Dendritic cell treated with granulocyte-macrophage colony-stimulating factor and Interleukin-4, amounts not matched to agents 40 ng/mL and 50 ng/mL, for 4 days (primary cell): ENCODE measurements at regions not wholly inside any gene's neighbourhood (a gene's known extent, or its start where the extent isn't known, plus 50 kb on each side); places are given as distances from the start of the nearest gene placed in this dataset.

ENCODE experiments used
- H3K27ac Mint-ChIP-seq: one replicate; pipeline ENCODE4 v1.8.0; 2022; ENCODE audit warnings: mild to moderate bottlenecking, mixed read lengths
- H3K27me3 Mint-ChIP-seq: one replicate; pipeline ENCODE4 v1.8.0; 2022; ENCODE audit warnings: mild to moderate bottlenecking, mixed read lengths
- H3K36me3 Mint-ChIP-seq: one replicate; pipeline ENCODE4 v1.8.0; 2022; ENCODE audit warnings: low read depth, mixed read lengths
- H3K4me1 Mint-ChIP-seq: one replicate; pipeline ENCODE4 v1.8.0; 2022; ENCODE audit warnings: low read depth, mixed read lengths
- H3K4me3 Mint-ChIP-seq: one replicate; pipeline ENCODE4 v1.8.0; 2022; ENCODE audit warnings: mild to moderate bottlenecking, moderate library complexity, mixed read lengths
- H3K9me3 Mint-ChIP-seq: one replicate; pipeline ENCODE4 v1.8.0; 2022; ENCODE audit warnings: mixed read lengths
- intact Hi-C: fragments of 100-400 bp; cut with micrococcal nuclease; formaldehyde crosslinking; loops from one replicate; pipeline ENCODE4 v1.15.0; 2022

GRCh38 chr1:5009376-5010065, 355.1 kb downstream of the AJAP1 start:
- Mint-ChIP-seq H3K27ac (no peak overlapping the region), H3K27me3 (no peaks in the 10 kb centered on the region), H3K9me3 (no peaks in the 10 kb centered on the region), H3K4me1 (no peaks in the 10 kb centered on the region), H3K4me3 (no peak overlapping the region), H3K36me3 (no peaks in the 10 kb centered on the region)
- intact Hi-C loops = no loop called here

- intact Hi-C loops = no loop called here
- no peaks in the 10 kb centered on the region for H3K36me3 Mint-ChIP-seq
- H3K4me3 Mint-ChIP-seq = no peak overlapping the region
- H3K9me3 Mint-ChIP-seq = peaks cover 10% of the 10 kb centered on the region
- H3K4me1 Mint-ChIP-seq = no peaks in the 10 kb centered on the region
- no peaks in the 10 kb centered on the region for H3K27me3 Mint-ChIP-seq
- H3K27ac Mint-ChIP-seq = no peak overlapping the region
Observed at GRCh38 chr1:5005171-5005570, 350.8 kb downstream of the AJAP1 start.

DNA sequence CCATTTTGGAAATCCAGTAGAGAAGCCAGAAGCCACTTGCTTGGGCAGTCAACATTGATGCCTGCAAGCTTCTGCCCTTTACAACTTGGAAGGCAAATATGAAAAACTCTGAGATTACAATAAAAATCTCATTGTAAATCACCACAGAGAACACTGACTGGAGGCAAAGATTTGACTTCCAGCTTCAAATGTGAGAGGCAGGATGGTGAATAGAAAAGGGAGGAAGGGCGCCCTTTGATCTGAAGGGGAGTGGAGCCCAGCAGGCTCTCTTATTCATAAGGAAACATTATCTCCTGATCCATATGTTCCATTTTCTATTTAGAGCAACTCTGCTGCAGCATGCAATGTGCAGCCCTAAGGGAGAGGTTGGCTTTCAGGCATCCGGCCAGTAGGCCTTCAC, 348.3 kb downstream of the AJAP1 start:
- H3K27ac Mint-ChIP-seq = no peak overlapping the region
- H3K9me3 Mint-ChIP-seq = peaks cover 10% of the 10 kb centered on the region
- intact Hi-C loops = no loop called here

GRCh38 chr1:5001466-5001865, 347.1 kb downstream of the AJAP1 start:
- H3K4me3 Mint-ChIP-seq = no peak overlapping the region
- no peaks in the 10 kb centered on the region for H3K27me3 Mint-ChIP-seq
- H3K36me3 Mint-ChIP-seq = no peaks in the 10 kb centered on the region
- H3K27ac Mint-ChIP-seq = no peak overlapping the region
- peaks cover 12% of the 10 kb centered on the region for H3K9me3 Mint-ChIP-seq
- H3K4me1 Mint-ChIP-seq = no peaks in the 10 kb centered on the region
- intact Hi-C loops = no loop called here

More for the DNA sequence above, 348.3 kb downstream of the AJAP1 start:
- Mint-ChIP-seq H3K4me3 (no peak overlapping the region), H3K27me3 (no peaks in the 10 kb centered on the region), H3K4me1 (no peaks in the 10 kb centered on the region), H3K36me3 (no peaks in the 10 kb centered on the region)

GRCh38 chr1:4986306-4986705, 331.9 kb downstream of the AJAP1 start:
- H3K4me3 Mint-ChIP-seq = no peak overlapping the region
- H3K9me3 Mint-ChIP-seq = peaks cover 16% of the 10 kb centered on the region
- intact Hi-C loops = no loop called here
- no peaks in the 10 kb centered on the region for H3K4me1 Mint-ChIP-seq
- no peak overlapping the region for H3K27ac Mint-ChIP-seq
- H3K36me3 Mint-ChIP-seq = no peaks in the 10 kb centered on the region
- H3K27me3 Mint-ChIP-seq = no peaks in the 10 kb centered on the region

DNA sequence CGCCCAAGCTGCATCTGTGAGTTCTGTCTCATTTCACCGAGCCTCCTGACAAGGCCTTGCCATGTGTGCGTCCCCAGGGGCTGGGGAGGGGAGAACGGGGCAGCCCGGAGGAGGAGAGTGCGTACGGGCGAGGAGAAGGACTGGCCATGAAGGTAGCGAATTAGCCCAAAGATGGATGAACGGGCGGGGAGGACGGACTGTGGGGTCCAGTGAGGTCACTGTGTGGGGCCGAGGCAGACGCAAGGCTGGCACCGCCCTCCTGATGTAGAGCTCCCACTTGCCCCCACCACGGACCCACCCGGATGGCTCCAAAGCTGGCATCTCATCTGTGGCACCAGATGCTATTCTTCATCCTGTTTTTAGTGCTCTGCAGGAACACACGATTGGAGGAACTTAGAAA, 330.4 kb downstream of the AJAP1 start:
- Mint-ChIP-seq H3K27ac (no peak overlapping the region), H3K9me3 (peaks cover 16% of the 10 kb centered on the region), H3K36me3 (no peaks in the 10 kb centered on the region), H3K4me3 (no peak overlapping the region), H3K4me1 (no peaks in the 10 kb centered on the region), H3K27me3 (no peaks in the 10 kb centered on the region)
- intact Hi-C loops = no loop called here

GRCh38 chr1:4980211-4980610, 325.8 kb downstream of the AJAP1 start:
- Mint-ChIP-seq H3K36me3 (no peaks in the 10 kb centered on the region), H3K27me3 (no peaks in the 10 kb centered on the region), H3K9me3 (peaks cover 16% of the 10 kb centered on the region), H3K4me3 (no peak overlapping the region), H3K27ac (no peak overlapping the region), H3K4me1 (no peaks in the 10 kb centered on the region)
- intact Hi-C loops = no loop called here

DNA sequence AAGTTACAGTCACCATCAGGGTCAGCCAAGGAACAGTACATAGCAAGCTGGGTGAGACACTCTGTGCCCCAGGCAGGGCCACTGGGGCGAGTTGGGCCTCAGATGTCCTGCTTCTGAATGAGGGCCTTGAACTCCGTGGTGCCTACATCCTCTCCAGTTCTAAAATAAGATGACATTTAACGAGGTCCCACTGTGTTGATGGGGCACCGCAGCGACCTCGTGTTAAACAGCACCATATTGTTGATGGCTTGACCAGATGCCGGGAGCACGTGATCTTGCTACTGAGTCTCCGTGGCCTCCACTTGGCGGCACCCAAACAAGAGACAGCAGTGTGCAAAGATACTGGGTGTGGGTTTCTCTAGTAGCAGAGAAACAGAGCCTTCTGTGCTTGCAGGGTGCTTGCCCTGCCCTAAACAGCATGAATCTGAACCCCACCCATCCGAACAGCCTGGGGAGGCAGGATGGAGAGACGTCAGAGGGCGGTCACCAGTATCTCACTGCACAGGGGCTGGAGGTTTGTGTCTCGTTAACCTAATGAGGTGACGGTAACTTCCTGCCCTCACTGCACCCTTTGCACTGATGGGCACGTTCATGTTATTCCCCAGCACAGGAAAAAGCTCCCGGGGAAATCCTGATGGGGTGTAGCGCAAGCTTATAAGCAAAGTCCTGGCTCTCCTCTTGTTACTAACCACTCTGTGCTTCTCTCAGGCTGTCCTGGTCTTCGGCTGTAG, 324.4 kb downstream of the AJAP1 start:
- intact Hi-C loops = no loop called here
- H3K4me1 Mint-ChIP-seq = no peaks in the 10 kb centered on the region
- no peak overlapping the region for H3K4me3 Mint-ChIP-seq
- no peaks in the 10 kb centered on the region for H3K36me3 Mint-ChIP-seq
- H3K27me3 Mint-ChIP-seq = no peaks in the 10 kb centered on the region
- H3K27ac Mint-ChIP-seq = no peak overlapping the region
- H3K9me3 Mint-ChIP-seq = peaks cover 4% of the 10 kb centered on the region

GRCh38 chr1:4977701-4978100, 323.3 kb downstream of the AJAP1 start:
- Mint-ChIP-seq H3K4me1 (no peaks in the 10 kb centered on the region), H3K9me3 (no peaks in the 10 kb centered on the region), H3K27me3 (no peaks in the 10 kb centered on the region), H3K4me3 (no peak overlapping the region), H3K27ac (no peak overlapping the region), H3K36me3 (no peaks in the 10 kb centered on the region)
- intact Hi-C loops = no loop called here

GRCh38 chr1:4976859-4977440, 322.5 kb downstream of the AJAP1 start:
- Mint-ChIP-seq H3K27ac (no peak overlapping the region), H3K27me3 (no peaks in the 10 kb centered on the region), H3K4me1 (no peaks in the 10 kb centered on the region), H3K36me3 (no peaks in the 10 kb centered on the region), H3K9me3 (no peaks in the 10 kb centered on the region), H3K4me3 (no peak overlapping the region)
- intact Hi-C loops = no loop called here

DNA sequence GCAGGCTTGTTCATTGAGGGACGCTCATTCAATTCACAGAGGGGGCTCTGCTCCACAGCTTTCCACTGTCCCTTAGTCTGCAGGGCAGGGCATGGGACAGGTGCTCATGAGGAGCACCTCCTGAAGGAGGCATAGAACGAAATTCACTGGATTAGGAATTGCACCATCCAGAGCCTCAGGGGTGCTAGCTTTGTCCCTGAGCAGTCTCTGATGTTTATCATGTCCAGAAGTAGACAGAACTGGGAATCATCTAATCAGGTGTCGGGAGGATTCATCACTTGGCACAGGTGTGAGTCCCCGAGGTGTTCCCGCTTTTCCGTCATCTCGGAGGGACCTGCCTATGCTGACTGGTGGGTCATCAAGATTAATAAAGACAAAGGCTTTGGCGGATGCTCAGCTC, 321.4 kb downstream of the AJAP1 start:
- no peak overlapping the region for H3K4me3 Mint-ChIP-seq
- H3K27me3 Mint-ChIP-seq = no peaks in the 10 kb centered on the region
- intact Hi-C loops = no loop called here
- H3K4me1 Mint-ChIP-seq = no peaks in the 10 kb centered on the region
- H3K9me3 Mint-ChIP-seq = no peaks in the 10 kb centered on the region
- H3K27ac Mint-ChIP-seq = no peak overlapping the region
- H3K36me3 Mint-ChIP-seq = no peaks in the 10 kb centered on the region

- Mint-ChIP-seq H3K4me1 (no peaks in the 10 kb centered on the region), H3K36me3 (no peaks in the 10 kb centered on the region), H3K27me3 (no peaks in the 10 kb centered on the region), H3K9me3 (no peaks in the 10 kb centered on the region), H3K4me3 (no peak overlapping the region), H3K27ac (no peak overlapping the region)
- intact Hi-C loops = no loop called here
Observed at GRCh38 chr1:4974981-4975685, 320.7 kb downstream of the AJAP1 start.

GRCh38 chr1:4973341-4973740, 318.9 kb downstream of the AJAP1 start:
- Mint-ChIP-seq H3K27me3 (no peaks in the 10 kb centered on the region), H3K4me3 (no peak overlapping the region), H3K9me3 (no peaks in the 10 kb centered on the region), H3K4me1 (no peaks in the 10 kb centered on the region), H3K27ac (no peak overlapping the region), H3K36me3 (no peaks in the 10 kb centered on the region)
- intact Hi-C loops = no loop called here

DNA sequence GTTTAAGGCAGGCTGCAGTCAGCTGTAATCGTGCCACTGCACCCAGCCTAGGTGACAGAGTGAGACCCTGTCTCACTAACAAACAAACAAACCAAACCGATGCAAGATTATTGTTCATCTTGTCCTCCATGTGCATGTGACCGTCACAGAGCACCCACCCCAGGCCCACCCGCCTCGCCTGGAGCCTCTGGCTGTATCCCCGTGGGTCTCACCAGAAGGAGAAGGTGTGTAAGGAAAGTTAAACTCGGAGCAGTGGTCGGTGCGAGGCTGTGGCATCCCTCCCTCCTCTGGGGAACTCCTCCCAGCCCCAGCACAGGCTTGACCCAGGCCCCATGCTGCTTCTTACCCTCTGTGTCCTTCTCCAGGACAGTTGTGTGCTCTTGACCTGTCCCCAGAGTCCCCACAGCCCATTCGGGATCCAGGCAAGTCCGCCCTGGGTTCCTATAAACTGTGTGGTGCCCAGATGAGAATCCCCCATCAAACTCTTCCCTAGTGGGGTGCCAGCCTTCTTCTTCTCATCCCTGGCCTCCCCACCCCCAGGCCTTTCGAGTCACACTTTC, 318.4 kb downstream of the AJAP1 start:
- H3K36me3 Mint-ChIP-seq = no peaks in the 10 kb centered on the region
- no peak overlapping the region for H3K4me3 Mint-ChIP-seq
- no peaks in the 10 kb centered on the region for H3K27me3 Mint-ChIP-seq
- no peaks in the 10 kb centered on the region for H3K4me1 Mint-ChIP-seq
- no peak overlapping the region for H3K27ac Mint-ChIP-seq
- intact Hi-C loops = no loop called here
- H3K9me3 Mint-ChIP-seq = no peaks in the 10 kb centered on the region
